Activated CD4-positive, alpha-beta memory T cell treated with anti-CD3 and anti-CD28 coated beads for 36 hours (primary cell): ENCODE measurements at regions not wholly inside any gene's neighbourhood (a gene's known extent, or its start where the extent isn't known, plus 50 kb on each side); places are given as distances from the start of the nearest gene placed in this dataset.

Experiments
- CTCF ChIA-PET: fragments of 350-600 bp; sonication (Branson Sonifier 250); formaldehyde crosslinking; loops from one replicate; lab custom pipeline; 2021; ENCODE audit warnings: antibody characterized with exemption, inconsistent platforms; lab: Charles Lee
- POLR2A ChIA-PET: fragments of 350-600 bp; sonication (Branson Sonifier 250); formaldehyde crosslinking; loops from one replicate; lab custom pipeline; 2021; ENCODE audit warnings: antibody characterized with exemption; lab: Charles Lee
- DNase-seq: peaks from one replicate; pipeline ENCODE4 v3.0.0-alpha.2; 2020
- H3K27ac Mint-ChIP-seq: one replicate; pipeline ENCODE4 v1.8.0; 2021; ENCODE audit warnings: mixed read lengths
- H3K27me3 Mint-ChIP-seq: one replicate; pipeline ENCODE4 v1.8.0; 2021; ENCODE audit warnings: mixed read lengths
- H3K36me3 Mint-ChIP-seq: one replicate; pipeline ENCODE4 v1.8.0; 2021; ENCODE audit warnings: mixed read lengths
- H3K4me1 Mint-ChIP-seq: one replicate; pipeline ENCODE4 v1.8.0; 2021; ENCODE audit warnings: low read depth, mixed read lengths
- H3K4me3 Mint-ChIP-seq: one replicate; pipeline ENCODE4 v1.8.0; 2021; ENCODE audit warnings: mild to moderate bottlenecking, mixed read lengths
- H3K9me3 Mint-ChIP-seq: one replicate; pipeline ENCODE4 v1.8.0; 2021; ENCODE audit warnings: mixed read lengths
- intact Hi-C: fragments of 100-400 bp; cut with micrococcal nuclease; formaldehyde crosslinking; loops from one replicate; pipeline ENCODE4 v1.15.1; 2023

- no peak for DNase-seq
- H3K4me3 Mint-ChIP-seq, result no peak overlapping the region
- H3K9me3 Mint-ChIP-seq, result no peaks in the 10 kb centered on the region
- peaks cover 2% of the 10 kb centered on the region for H3K27me3 Mint-ChIP-seq
- POLR2A ChIA-PET, result interaction anchor here (0.6 kb wide), 1 partner anchor 28 kb away, joined by 3 read pairs; no protein-coding TSS in a partner anchor
- CTCF ChIA-PET, result no interaction called here
- H3K27ac Mint-ChIP-seq, result no peak overlapping the region
- intact Hi-C loops, result no loop called here
- no peaks in the 10 kb centered on the region for H3K36me3 Mint-ChIP-seq
- no peaks in the 10 kb centered on the region for H3K4me1 Mint-ChIP-seq
Measured at GRCh38 chr3:101976473-101976872, 127.2 kb downstream of the NFKBIZ start.

DNA sequence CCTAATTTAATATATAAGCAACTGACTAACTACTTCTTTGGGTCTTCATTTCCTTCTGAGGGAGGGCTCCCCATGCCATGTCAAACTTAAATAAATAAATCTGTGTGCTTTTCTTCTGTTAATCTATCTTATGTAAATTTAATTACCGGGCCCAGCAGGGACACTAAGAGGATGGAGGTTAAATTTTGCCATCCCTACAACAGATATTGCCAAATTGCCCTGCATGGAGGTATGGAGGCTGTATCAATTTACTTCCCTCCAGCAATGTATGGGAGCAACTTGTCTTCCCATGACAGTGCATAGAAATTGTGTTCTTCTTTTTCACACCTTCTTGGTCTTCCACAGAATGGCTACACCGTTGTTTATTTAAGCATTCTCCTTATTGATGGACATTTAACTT, 129.0 kb downstream of the NFKBIZ start:
- no peaks in the 10 kb centered on the region for H3K36me3 Mint-ChIP-seq
- DNase-seq, result no peak
- POLR2A ChIA-PET, result no interaction called here
- CTCF ChIA-PET, result no interaction called here
- H3K27ac Mint-ChIP-seq, result no peak overlapping the region
- H3K4me3 Mint-ChIP-seq, result no peak overlapping the region
- H3K27me3 Mint-ChIP-seq, result peaks cover 8% of the 10 kb centered on the region
- H3K4me1 Mint-ChIP-seq, result no peaks in the 10 kb centered on the region
- intact Hi-C loops, result no loop called here
- peaks cover 3% of the 10 kb centered on the region for H3K9me3 Mint-ChIP-seq

DNA sequence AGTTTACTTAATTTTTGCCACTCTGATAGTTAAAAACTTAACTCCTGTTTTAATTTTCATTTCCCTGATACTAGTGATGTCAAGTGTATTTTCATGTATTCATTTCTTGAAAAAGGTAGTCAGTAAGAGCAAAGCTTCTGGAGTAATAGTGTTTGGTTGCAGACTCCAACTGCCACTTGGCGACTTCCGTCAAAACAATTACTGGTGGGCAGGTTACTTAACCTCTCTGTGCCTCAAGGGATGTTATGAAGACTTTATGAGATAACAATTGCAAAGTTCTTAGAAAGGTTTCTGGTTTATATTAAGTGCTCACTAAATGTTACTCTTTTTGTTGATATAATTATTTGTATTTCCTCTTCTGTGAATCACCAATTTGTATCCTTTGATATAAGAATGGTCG, 129.7 kb downstream of the NFKBIZ start:
- peaks cover 3% of the 10 kb centered on the region for H3K9me3 Mint-ChIP-seq
- no peak overlapping the region for H3K27ac Mint-ChIP-seq
- peaks cover 10% of the 10 kb centered on the region for H3K27me3 Mint-ChIP-seq
- H3K4me3 Mint-ChIP-seq, result no peak overlapping the region
- intact Hi-C loops, result no loop called here
- H3K4me1 Mint-ChIP-seq, result no peaks in the 10 kb centered on the region
- CTCF ChIA-PET, result no interaction called here
- DNase-seq, result no peak
- POLR2A ChIA-PET, result no interaction called here
- H3K36me3 Mint-ChIP-seq, result no peaks in the 10 kb centered on the region

GRCh38 chr3:101984356-101984755, 135.0 kb downstream of the NFKBIZ start:
- DNase-seq, result no peak
- H3K4me3 Mint-ChIP-seq, result no peak overlapping the region
- peaks cover 3% of the 10 kb centered on the region for H3K9me3 Mint-ChIP-seq
- H3K27me3 Mint-ChIP-seq, result peaks cover 11% of the 10 kb centered on the region
- no peak overlapping the region for H3K27ac Mint-ChIP-seq
- no peaks in the 10 kb centered on the region for H3K36me3 Mint-ChIP-seq
- peaks cover 17% of the 10 kb centered on the region for H3K4me1 Mint-ChIP-seq
- intact Hi-C loops, result no loop called here
- CTCF ChIA-PET, result no interaction called here
- POLR2A ChIA-PET, result no interaction called here

GRCh38 chr3:101988596-101988995, 139.3 kb downstream of the NFKBIZ start:
- Mint-ChIP-seq H3K9me3 (no peaks in the 10 kb centered on the region), H3K4me1 (peaks cover 29% of the 10 kb centered on the region), H3K27me3 (peaks cover 11% of the 10 kb centered on the region), H3K4me3 (no peak overlapping the region), H3K27ac (no peak overlapping the region), H3K36me3 (no peaks in the 10 kb centered on the region)
- intact Hi-C loops, result loop anchor here (1.0 to 5.0 kb wide), 10 partner anchors 36 to 239 kb away; no protein-coding TSS in a partner anchor
- CTCF ChIA-PET, result no interaction called here
- POLR2A ChIA-PET, result interaction anchor here (0.6 to 1.2 kb wide), 2 partner anchors 53 to 139 kb away, joined by 3 read pairs; partner anchors contain the start of gene NFKBIZ
- peak; percentile 40 for DNase-seq

DNA sequence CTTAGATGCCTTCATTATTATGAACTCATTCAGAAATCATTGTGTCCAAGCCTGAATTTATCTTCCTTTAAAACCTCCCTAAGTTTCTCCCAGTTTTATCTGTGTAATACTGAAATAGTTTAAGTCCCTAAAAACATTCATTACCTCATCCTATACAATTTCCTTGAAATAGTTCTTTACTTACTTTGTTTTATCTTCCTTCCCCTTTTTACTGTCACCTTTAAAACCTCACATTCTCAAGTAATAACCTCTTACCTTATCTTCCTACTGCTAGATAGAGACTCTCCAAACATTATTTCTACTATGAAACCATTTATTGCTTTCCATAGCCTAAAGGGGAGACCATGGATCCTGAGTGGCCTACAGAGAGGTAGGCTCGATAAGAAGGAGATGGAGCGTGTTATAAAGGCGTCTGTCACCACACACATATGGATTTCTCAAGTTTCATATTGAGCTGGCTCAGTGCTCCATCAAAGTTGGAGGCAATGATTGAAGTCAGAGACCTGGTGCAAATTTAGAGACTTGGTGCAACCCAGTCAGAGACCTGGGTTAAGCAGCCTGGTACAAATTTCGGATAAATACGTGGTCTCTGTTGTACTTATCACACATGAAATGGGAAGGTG, 140.4 kb downstream of the NFKBIZ start:
- Mint-ChIP-seq H3K27ac (no peak overlapping the region), H3K4me1 (peaks cover 34% of the 10 kb centered on the region), H3K4me3 (no peak overlapping the region), H3K9me3 (no peaks in the 10 kb centered on the region), H3K36me3 (no peaks in the 10 kb centered on the region), H3K27me3 (peaks cover 11% of the 10 kb centered on the region)
- intact Hi-C loops, result loop anchor here (2.0 to 5.0 kb wide), 6 partner anchors 37 to 238 kb away; no protein-coding TSS in a partner anchor
- POLR2A ChIA-PET, result no interaction called here
- CTCF ChIA-PET, result interaction anchor here (0.7 to 1.8 kb wide), 3 partner anchors 187 to 239 kb away, joined by 3 to 4 read pairs (median 3); no protein-coding TSS in a partner anchor
- no peak for DNase-seq

- DNase-seq, result no peak
- no peaks in the 10 kb centered on the region for H3K9me3 Mint-ChIP-seq
- intact Hi-C loops, result no loop called here
- H3K27ac Mint-ChIP-seq, result no peak overlapping the region
- peaks cover 41% of the 10 kb centered on the region for H3K4me1 Mint-ChIP-seq
- ChIA-PET CTCF (interaction anchor here (0.7 kb wide), 1 partner anchor 15 kb away, joined by 3 read pairs; no protein-coding TSS in a partner anchor), POLR2A (no interaction called here)
- no peak overlapping the region for H3K4me3 Mint-ChIP-seq
- no peaks in the 10 kb centered on the region for H3K36me3 Mint-ChIP-seq
- H3K27me3 Mint-ChIP-seq, result peaks cover 10% of the 10 kb centered on the region
Measured at GRCh38 chr3:101992863-101993262, 143.5 kb downstream of the NFKBIZ start.

DNA sequence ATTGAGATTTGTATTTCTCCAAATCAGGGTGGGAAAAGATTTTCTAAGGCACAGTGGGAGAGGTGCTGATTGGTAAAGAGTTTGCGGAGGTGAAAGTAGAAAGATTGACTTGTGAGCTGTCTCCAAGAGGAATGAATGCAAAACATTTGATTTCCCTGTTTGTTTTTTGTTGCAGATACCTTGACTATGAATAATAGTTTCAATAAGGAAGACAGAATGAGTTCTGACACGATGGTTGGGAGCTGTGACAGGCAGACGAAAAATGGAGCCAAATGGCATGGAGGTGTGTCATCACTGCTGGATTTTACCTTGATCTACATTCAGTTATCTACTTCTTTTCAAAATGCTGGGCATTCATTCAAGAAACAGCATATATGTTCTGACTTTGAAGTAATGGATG, 145.1 kb downstream of the NFKBIZ start:
- no peak overlapping the region for H3K4me3 Mint-ChIP-seq
- H3K27ac Mint-ChIP-seq, result no peak overlapping the region
- peaks cover 29% of the 10 kb centered on the region for H3K4me1 Mint-ChIP-seq
- H3K9me3 Mint-ChIP-seq, result no peaks in the 10 kb centered on the region
- ChIA-PET POLR2A (no interaction called here), CTCF (no interaction called here)
- no peaks in the 10 kb centered on the region for H3K36me3 Mint-ChIP-seq
- intact Hi-C loops, result no loop called here
- peaks cover 10% of the 10 kb centered on the region for H3K27me3 Mint-ChIP-seq
- DNase-seq, result no peak

DNA sequence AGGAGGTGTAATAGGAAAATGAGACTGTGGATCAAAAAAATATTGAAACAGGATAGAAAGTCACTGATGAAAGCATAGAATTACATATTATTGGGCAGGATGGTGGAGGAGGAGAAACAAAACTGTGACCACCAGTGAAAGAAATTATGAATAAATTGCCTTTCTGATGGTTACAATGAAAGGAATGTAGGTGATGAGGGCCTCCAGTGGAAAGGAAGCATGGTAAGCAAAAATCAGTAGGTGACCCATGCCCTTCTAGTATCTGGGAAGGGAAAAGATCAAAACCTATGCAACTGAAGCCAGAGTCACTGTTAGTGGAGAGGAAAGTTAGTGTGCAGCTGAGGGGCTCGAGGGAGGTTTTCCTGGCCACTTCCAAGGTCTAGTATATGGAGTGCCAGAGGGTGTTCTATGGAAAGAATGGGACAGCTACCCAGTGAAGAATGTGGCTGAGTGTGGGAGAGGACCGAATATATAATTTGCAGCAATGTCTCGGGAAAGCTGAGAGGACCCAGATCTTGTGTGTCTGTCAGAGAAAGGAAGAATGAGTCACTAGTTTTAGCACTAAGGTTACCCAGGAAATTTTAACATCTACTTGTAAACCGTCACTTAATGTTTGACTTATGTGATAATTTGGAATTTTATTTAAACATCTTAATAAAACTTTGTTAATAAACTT, 146.2 kb downstream of the NFKBIZ start:
- H3K36me3 Mint-ChIP-seq, result no peaks in the 10 kb centered on the region
- H3K27me3 Mint-ChIP-seq, result peaks cover 10% of the 10 kb centered on the region
- H3K4me3 Mint-ChIP-seq, result no peak overlapping the region
- peak overlapping the region; percentile 8 for H3K27ac Mint-ChIP-seq
- CTCF ChIA-PET, result interaction anchor here (1.0 kb wide), 1 partner anchor 233 kb away, joined by 3 read pairs; no protein-coding TSS in a partner anchor
- intact Hi-C loops, result no loop called here
- no peak for DNase-seq
- H3K9me3 Mint-ChIP-seq, result no peaks in the 10 kb centered on the region
- H3K4me1 Mint-ChIP-seq, result peaks cover 25% of the 10 kb centered on the region
- POLR2A ChIA-PET, result no interaction called here

GRCh38 chr3:101996832-101997231, 147.5 kb downstream of the NFKBIZ start:
- peaks cover 25% of the 10 kb centered on the region for H3K4me1 Mint-ChIP-seq
- intact Hi-C loops, result no loop called here

DNA sequence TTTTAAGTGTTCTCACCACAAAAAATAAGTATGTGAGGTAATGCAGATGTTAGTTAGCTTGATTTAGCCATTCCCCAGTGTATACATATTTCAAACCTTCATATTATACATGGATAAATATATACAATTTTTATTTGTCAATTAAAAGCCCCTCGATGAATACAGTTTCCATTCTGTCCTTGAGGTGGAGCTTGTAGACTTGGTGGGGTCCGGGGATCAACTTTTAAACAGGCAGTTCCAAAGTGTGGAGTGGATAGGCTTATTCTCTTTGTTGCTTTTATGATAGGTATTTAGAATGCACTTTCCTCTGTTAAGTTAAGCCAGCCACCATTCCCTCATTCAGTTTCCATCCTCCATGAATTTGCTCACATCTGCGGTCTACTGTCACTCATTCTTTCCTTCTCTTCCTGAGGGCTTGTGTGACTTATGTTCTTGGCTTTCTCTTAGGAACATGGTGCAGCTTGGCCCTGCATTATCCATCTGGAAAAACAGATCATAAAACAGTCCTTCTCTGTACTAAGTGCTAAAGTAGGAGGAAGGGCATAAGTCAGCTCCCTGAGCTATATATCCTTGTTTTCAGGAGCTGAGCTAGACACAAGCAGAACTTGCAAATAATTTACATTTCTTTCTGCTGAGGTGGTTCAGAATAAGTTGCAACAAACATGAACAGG, 149.1 kb downstream of the NFKBIZ start:
- H3K4me3 Mint-ChIP-seq, result no peak overlapping the region
- intact Hi-C loops, result no loop called here
- no peaks in the 10 kb centered on the region for H3K36me3 Mint-ChIP-seq
- H3K27ac Mint-ChIP-seq, result no peak overlapping the region
- peaks cover 2% of the 10 kb centered on the region for H3K27me3 Mint-ChIP-seq
- peaks cover 20% of the 10 kb centered on the region for H3K4me1 Mint-ChIP-seq
- ChIA-PET CTCF (interaction anchor here (1.9 kb wide), 1 partner anchor 231 kb away, joined by 7 read pairs; no protein-coding TSS in a partner anchor), POLR2A (no interaction called here)
- DNase-seq, result no peak
- no peaks in the 10 kb centered on the region for H3K9me3 Mint-ChIP-seq

More at GRCh38 chr3:101996832-101997231, 147.5 kb downstream of the NFKBIZ start:
- Mint-ChIP-seq H3K4me3 (no peak overlapping the region), H3K27ac (no peak overlapping the region), H3K36me3 (no peaks in the 10 kb centered on the region), H3K27me3 (peaks cover 7% of the 10 kb centered on the region), H3K9me3 (no peaks in the 10 kb centered on the region)
- CTCF ChIA-PET, result interaction anchor here (1.9 kb wide), 1 partner anchor 232 kb away, joined by 7 read pairs; no protein-coding TSS in a partner anchor
- POLR2A ChIA-PET, result no interaction called here
- no peak for DNase-seq

DNA sequence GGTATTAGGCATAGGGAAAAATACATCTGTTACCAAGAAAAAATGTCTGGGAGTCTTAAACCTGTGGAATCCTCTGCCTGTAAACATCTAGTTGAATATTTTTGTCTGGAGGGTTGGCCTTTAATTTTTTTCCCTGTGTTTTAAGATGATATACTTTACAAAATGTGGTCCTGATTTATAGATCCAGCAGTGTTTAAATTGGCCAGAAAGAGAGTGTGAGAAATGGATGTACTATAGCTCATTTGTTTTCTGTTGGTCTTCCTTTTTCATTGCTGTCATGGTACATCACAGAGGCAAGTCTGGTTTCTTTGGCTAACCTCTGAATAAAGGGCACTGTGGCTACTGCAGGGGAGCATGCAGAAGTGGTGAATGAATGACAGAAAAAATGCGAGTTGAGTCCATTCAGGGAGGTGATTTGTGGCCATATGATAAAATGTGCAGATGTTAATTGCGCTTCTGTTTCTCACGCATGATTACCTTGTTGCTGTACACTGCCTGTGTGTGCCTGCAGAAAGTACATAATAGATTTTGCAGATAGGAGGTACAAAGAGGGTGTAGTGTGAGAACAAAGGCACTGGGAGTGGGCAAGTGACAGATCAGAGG, 150.0 kb downstream of the NFKBIZ start:
- Mint-ChIP-seq H3K27ac (no peak overlapping the region), H3K36me3 (no peaks in the 10 kb centered on the region), H3K4me1 (peaks cover 14% of the 10 kb centered on the region), H3K4me3 (no peak overlapping the region), H3K9me3 (no peaks in the 10 kb centered on the region), H3K27me3 (no peaks in the 10 kb centered on the region)
- ChIA-PET POLR2A (no interaction called here), CTCF (no interaction called here)
- intact Hi-C loops, result no loop called here
- no peak for DNase-seq
